Heart left ventricle (tissue), 13 donors: ENCODE measurements at regions not wholly inside any gene's neighbourhood (a gene's known extent, or its start where the extent isn't known, plus 50 kb on each side); places are given as distances from the start of the nearest gene placed in this dataset.

ENCODE experiments used
- POLR2A ChIP-seq, 2 donors: fragments of 450-650 bp; IDR thresholded peaks; one replicate each; pipeline ENCODE4 v1.6.1; 2017; ENCODE audit warnings: antibody characterized with exemption in 2 of 2, mild to moderate bottlenecking in 2 of 2, moderate library complexity in 2 of 2
- TF ChIP-seq, protein P1 (sequence below), 12 donors: fragments of 200-600 bp; sonication (generic) in 4 of 12; IDR thresholded peaks; one replicate each; pipeline versions ENCODE4 v1.5.0 to v1.8.0; 2018 to 2022; ENCODE audit warnings: antibody characterized with exemption in 12 of 12, mild to moderate bottlenecking in 5 of 12
- donor health status: ischemic (EF 13 %, LVEDD 7.1; RV severe dilation, severe dysfunction).
- donor health status: DM: no; HTN: yes; CAD: no.
- donor health status: DM: no; HTN: no; CAD: no.
- donor health status: ischemic (EF 25% LVEDD 6.9; RV normal size, moderate dysfunction).
- donor health status: ischemic (EF 25% LVEDD 5.7; RV mildly dilated, moderate dysfunction).
- donor health status: ischemic (EF 35%, LVEDD 5.7; RV mildly dilated, moderate dysfunction).
- donor health status: nonischemic (EF 11% LVEDD 7.7; RV severe dilation, severe dysfunction).
- donor health status: DM: yes; HTN: yes; CAD: no.
- donor health status: PGD.
- donor health status: ischemic (EF 29% LVEDD 5.4; RV normal size, mild dysfunction).
- donor health status: nonischemic (EF 23%, LVEDD 6.1; RV moderate dilation, normal function).

DNA sequence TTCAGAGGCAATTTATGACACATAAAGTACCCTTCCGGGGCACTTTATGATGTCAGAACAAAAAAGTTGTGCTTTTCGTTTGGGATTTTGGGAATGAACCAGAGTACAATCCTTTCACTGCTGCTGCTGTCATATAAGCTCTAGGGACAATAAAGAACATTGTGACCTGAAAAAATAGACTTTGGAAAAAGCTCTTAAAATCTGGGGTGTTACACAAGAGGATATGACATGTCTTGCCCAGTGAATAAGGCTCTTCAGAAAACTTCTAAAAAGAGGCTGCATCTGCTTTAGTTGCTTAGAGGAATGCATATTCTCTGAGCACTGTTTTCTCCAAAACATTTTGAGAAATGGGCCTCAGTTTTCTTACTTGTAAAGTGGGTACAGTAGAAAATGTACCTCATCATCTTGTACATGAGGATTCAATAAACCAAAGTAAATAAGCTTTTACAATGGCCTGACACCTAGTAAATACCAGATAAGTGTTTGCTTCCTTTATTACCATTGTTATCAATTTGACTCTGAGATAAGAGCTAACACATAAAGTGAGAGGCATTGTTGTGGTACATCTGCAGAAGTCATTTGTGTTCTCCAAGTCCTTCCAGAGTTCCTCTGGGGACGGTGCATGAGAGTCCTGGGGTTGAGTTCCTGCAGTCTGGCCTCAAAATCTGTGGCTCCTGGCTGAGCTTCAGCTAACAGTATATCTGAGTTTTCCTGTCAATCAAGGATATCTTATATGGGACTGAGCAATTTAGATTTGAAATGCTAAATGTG lies 67.4 kb upstream of the EDNRB start:
- TF ChIP-seq, protein P1, sequence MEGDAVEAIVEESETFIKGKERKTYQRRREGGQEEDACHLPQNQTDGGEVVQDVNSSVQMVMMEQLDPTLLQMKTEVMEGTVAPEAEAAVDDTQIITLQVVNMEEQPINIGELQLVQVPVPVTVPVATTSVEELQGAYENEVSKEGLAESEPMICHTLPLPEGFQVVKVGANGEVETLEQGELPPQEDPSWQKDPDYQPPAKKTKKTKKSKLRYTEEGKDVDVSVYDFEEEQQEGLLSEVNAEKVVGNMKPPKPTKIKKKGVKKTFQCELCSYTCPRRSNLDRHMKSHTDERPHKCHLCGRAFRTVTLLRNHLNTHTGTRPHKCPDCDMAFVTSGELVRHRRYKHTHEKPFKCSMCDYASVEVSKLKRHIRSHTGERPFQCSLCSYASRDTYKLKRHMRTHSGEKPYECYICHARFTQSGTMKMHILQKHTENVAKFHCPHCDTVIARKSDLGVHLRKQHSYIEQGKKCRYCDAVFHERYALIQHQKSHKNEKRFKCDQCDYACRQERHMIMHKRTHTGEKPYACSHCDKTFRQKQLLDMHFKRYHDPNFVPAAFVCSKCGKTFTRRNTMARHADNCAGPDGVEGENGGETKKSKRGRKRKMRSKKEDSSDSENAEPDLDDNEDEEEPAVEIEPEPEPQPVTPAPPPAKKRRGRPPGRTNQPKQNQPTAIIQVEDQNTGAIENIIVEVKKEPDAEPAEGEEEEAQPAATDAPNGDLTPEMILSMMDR (IDR thresholded peaks at IDR 0.05), result no peak
- TF ChIP-seq POLR2A (IDR thresholded peaks at IDR 0.05), result no peak
